Testis (tissue), 2 donors: ENCODE measurements at regions not wholly inside any gene's neighbourhood (a gene's known extent, or its start where the extent isn't known, plus 50 kb on each side); places are given as distances from the start of the nearest gene placed in this dataset.

ENCODE experiments used
- DNase-seq: peaks from one replicate; pipeline ENCODE4 v3.0.0-alpha.2; 2019
- H3K27ac ChIP-seq, 2 donors: fragments of 200-600 bp; sonication (generic); one replicate each; pipeline ENCODE4 v1.5.1; 2019
- H3K27me3 ChIP-seq: fragments of 200-600 bp; sonication (generic); one replicate; pipeline ENCODE4 v1.5.1; 2019
- H3K36me3 ChIP-seq: fragments of 200-600 bp; sonication (generic); one replicate; pipeline ENCODE4 v1.5.1; 2017; ENCODE audit warnings: low read depth; ENCODE audit errors: missing control alignments
- H3K4me1 ChIP-seq: fragments of 200-600 bp; sonication (generic); one replicate; pipeline ENCODE4 v1.5.1; 2019
- H3K4me3 ChIP-seq, 2 donors: fragments of 200-600 bp; sonication (generic); one replicate each; pipeline ENCODE4 v1.5.1; 2017 to 2019
- H3K9me3 ChIP-seq: fragments of 200-600 bp; sonication (generic); one replicate; pipeline ENCODE4 v1.5.1; 2017
- POLR2A ChIP-seq: fragments of 450-650 bp; IDR thresholded peaks from one replicate; pipeline ENCODE4 v1.6.1; 2017; ENCODE audit warnings: antibody characterized with exemption, mild to moderate bottlenecking, moderate library complexity
- WGBS, 2 donors: methylation state at CpG; one replicate each; pipeline ENCODE4 v1.1.5; 2018; 5-methylcytosine and 5-hydroxymethylcytosine counted together
- intact Hi-C: fragments of 100-400 bp; cut with DNase I; formaldehyde crosslinking; loops from one replicate; pipeline ENCODE4 v1.15.1; 2023; ENCODE audit warnings: low total_unique reads
- TF ChIP-seq, protein P1 (sequence below), 3 experiments: fragments of 450-650 bp in 2 of 3; fragments of 200-600 bp in 1 of 3; sonication (generic) in 1 of 3; IDR thresholded peaks; one replicate each; pipeline ENCODE4 v1.5.1; 2016 to 2019; ENCODE audit warnings: antibody characterized with exemption in 3 of 3, mild to moderate bottlenecking in 2 of 3, moderate library complexity in 1 of 3

DNA sequence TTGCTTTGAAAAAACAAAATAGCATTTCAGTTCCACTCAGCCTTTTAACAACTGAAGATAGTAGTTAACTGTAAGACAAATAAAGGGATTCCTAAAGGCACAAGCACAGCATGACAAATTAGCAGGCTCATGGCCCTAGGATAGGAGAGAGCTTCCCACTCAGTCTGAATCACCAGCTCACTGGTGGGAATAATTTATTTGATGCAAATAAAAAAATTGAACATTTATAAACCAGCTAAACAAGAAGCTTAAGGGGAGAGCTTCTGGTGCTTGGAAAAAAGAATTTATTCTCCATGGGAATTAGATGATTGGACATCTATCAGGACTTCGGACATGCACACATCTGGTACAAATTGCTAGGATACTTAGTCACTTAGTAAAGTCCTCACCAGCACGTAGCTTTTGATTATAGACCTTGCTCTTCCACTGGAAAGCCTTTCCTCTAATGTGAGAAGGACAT is 294.1 kb upstream of the TNC start:
- WGBS, 2 donors = 65 to 82% methylated on average over 2 of the region's 2 CpGs
- Histone ChIP-seq H3K9me3 (no peaks in the 10 kb centered on the region), H3K4me1 (peaks cover 5% of the 10 kb centered on the region), H3K27ac (no peak overlapping the region), H3K36me3 (no peaks in the 10 kb centered on the region), H3K27me3 (no peaks in the 10 kb centered on the region), H3K4me3 (no peak overlapping the region)
- TF ChIP-seq, protein P1, sequence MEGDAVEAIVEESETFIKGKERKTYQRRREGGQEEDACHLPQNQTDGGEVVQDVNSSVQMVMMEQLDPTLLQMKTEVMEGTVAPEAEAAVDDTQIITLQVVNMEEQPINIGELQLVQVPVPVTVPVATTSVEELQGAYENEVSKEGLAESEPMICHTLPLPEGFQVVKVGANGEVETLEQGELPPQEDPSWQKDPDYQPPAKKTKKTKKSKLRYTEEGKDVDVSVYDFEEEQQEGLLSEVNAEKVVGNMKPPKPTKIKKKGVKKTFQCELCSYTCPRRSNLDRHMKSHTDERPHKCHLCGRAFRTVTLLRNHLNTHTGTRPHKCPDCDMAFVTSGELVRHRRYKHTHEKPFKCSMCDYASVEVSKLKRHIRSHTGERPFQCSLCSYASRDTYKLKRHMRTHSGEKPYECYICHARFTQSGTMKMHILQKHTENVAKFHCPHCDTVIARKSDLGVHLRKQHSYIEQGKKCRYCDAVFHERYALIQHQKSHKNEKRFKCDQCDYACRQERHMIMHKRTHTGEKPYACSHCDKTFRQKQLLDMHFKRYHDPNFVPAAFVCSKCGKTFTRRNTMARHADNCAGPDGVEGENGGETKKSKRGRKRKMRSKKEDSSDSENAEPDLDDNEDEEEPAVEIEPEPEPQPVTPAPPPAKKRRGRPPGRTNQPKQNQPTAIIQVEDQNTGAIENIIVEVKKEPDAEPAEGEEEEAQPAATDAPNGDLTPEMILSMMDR (IDR thresholded peaks at IDR 0.05) = no peak
- no peak for TF ChIP-seq POLR2A
- intact Hi-C loops = no loop called here
- DNase-seq = no peak

DNA sequence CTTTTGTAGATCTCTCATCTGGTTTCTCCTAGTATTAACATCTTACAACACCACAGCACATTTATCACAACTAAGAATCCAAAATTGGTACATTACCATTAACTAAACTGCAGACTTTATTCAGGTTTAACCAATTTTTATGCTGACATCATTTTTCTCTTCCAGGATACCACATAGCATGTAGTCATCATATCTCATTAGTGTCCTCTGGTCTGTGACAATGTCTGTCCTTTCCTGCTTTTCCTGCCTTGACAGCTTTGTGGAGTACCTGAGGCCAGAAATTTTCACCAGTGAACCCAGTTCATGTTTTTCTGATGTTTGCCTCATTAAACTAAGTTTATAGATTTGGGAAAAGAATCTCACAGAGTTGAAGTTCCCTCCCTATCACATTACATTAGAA is 294.7 kb upstream of the TNC start:
- no peak for DNase-seq
- peaks cover 5% of the 10 kb centered on the region for H3K4me1 ChIP-seq

DNA sequence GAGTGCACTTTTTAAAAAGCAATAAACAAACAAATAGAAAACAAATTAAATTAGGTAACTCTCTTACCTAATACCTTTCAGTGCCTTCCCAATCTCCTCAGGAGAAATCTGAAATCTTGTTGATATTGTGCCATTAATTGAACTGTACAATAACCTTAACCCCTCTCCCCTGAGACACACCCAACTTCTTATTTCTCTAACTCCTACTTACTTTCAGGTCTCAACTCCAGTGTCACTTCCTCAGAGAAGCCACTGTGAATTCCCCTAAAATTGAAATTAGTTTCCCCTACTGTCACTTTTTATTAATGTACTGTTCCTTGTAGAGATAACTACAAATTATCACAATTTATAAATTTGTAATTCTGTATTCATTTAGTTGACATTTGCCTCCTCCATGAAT is 295.3 kb upstream of the TNC start:
- Histone ChIP-seq H3K4me3 (no peak overlapping the region), H3K9me3 (no peaks in the 10 kb centered on the region), H3K36me3 (no peaks in the 10 kb centered on the region), H3K4me1 (peaks cover 5% of the 10 kb centered on the region), H3K27ac (no peak overlapping the region), H3K27me3 (no peaks in the 10 kb centered on the region)
- TF ChIP-seq POLR2A = no peak
- TF ChIP-seq, protein P1 (IDR thresholded peaks at IDR 0.05) = no peak
- intact Hi-C loops = no loop called here
- DNase-seq = no peak

More for the DNA sequence above, 294.7 kb upstream of the TNC start:
- H3K36me3 ChIP-seq = no peaks in the 10 kb centered on the region
- intact Hi-C loops = no loop called here
- H3K27ac ChIP-seq = no peak overlapping the region
- H3K4me3 ChIP-seq = no peak overlapping the region
- no peaks in the 10 kb centered on the region for H3K9me3 ChIP-seq
- no peak for TF ChIP-seq POLR2A
- TF ChIP-seq, protein P1 (IDR thresholded peaks at IDR 0.05) = no peak
- H3K27me3 ChIP-seq = no peaks in the 10 kb centered on the region

DNA sequence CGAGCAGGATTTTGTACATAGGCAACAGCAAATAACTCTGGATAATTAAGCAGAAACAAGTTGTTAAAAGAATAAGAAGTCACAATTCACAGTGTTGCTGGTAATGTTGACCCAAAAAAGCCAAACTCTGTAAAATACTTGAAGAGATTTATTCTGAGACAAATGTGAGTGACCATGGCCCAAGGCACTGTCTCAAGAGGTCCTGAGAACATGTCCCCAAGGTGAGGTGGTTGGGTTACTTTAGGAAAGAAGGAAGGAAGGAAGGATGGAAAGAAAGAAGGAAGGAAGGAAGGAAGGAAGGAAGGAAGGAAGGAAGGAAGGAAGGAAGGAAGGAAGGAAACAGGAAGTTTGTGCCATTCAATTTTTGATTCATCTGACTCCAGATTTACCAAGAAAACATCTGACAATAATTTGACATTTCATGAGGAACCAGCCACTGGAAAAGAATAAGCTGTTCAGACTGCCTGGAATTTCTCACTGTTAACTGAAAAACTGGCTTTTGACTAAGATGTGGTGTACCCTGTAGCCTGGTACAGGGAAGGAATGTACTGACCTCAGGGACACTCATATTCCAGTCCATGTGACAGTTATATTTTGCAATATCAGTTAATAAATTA is 295.9 kb upstream of the TNC start:
- Histone ChIP-seq H3K4me3 (no peak overlapping the region), H3K9me3 (no peaks in the 10 kb centered on the region), H3K27me3 (no peaks in the 10 kb centered on the region), H3K36me3 (no peaks in the 10 kb centered on the region), H3K4me1 (peaks cover 5% of the 10 kb centered on the region), H3K27ac (no peak overlapping the region)
- DNase-seq = no peak
- intact Hi-C loops = no loop called here
- TF ChIP-seq, protein P1 (IDR thresholded peaks at IDR 0.05) = no peak
- TF ChIP-seq POLR2A = no peak
- WGBS, 2 donors = 32 to 46% methylated on average over 1 of the region's 1 CpG

DNA sequence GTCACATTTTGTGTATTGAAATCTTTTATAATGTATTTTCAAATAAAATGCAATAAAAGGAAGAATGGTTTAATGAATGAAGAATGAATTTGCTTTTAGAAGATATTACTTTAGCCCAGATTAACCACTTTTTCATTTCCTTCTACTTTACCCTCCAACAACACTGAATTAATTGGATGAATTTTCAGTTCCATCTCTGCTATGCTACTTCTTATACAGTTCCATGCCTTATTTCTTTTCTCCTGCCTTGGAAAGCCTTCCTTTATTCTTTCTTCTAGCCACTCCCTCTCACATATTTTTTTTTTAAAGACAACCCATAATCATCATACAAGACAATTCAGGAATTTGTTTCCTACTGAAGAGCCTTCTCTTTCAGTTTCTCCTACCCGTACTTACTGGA is 296.6 kb upstream of the TNC start:
- Histone ChIP-seq H3K9me3 (no peaks in the 10 kb centered on the region), H3K4me1 (peaks cover 5% of the 10 kb centered on the region), H3K27ac (no peak overlapping the region), H3K4me3 (no peak overlapping the region), H3K27me3 (no peaks in the 10 kb centered on the region), H3K36me3 (no peaks in the 10 kb centered on the region)
- no peak for DNase-seq
- 71 to 79% methylated on average over 1 of the region's 1 CpG for WGBS, 2 donors
- intact Hi-C loops = no loop called here
- TF ChIP-seq, protein P1 (IDR thresholded peaks at IDR 0.05) = no peak
- TF ChIP-seq POLR2A = no peak
